Skin epidermis (tissue), 12 donors: ENCODE measurements at regions not wholly inside any gene's neighbourhood (a gene's known extent, or its start where the extent isn't known, plus 50 kb on each side); places are given as distances from the start of the nearest gene placed in this dataset.

Experiments
- H3K27ac ChIP-seq, 21 experiments: fragments of 200-600 bp; sonication (generic) in 11 of 21; one replicate each; pipeline ENCODE4 v1.5.0; 2020; ENCODE audit warnings: mild to moderate bottlenecking in 3 of 21, inconsistent platforms in 2 of 21, moderate library complexity in 2 of 21
- H3K4me3 ChIP-seq, 7 experiments: fragments of 200-600 bp; sonication (generic) in 2 of 7; one replicate each; pipeline ENCODE4 v1.5.0; 2020; ENCODE audit warnings: inconsistent platforms in 2 of 7, mild to moderate bottlenecking in 2 of 7, moderate library complexity in 1 of 7

DNA sequence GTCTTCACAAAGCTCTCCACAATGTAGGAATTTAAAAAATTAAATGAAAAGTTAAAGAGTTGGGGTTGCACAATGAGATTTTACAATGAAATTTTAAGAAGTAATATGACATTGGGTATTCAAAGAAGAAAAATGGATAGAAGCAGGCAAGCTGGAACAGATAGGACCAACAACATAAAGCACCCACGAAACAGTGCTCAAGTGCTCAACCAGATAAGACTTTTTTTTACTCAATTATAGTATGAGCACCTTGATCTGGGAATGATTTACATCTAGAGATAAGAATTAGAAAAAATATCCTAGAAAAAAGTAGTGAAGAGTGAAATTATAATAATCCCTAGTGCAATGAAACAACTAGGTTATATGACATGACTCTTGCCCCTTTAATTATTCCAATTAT, 1670.1 kb upstream of the ACO1 start:
- Histone ChIP-seq H3K27ac (no peak overlapping the region), H3K4me3 (no peak overlapping the region)

DNA sequence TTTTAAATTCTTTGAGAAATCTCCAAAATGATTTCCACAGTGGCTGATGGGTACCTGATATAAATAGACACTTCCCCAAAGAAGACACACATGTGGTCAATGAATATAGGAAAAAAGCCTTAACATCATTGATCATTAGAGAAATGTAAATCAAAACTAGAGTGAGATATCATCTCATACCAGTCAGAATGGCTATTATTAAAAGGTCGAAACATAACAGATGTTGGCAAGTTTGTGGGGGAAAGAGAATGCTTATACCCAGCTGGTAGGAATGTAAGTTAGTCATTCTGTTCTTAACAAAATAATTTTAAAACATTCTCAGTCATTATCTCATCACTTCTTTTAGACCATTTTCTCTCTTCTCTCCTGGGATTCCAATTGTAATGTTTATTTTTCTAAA, 1666.0 kb upstream of the ACO1 start:
- Histone ChIP-seq H3K4me3 (no peak overlapping the region), H3K27ac (no peak overlapping the region)

DNA sequence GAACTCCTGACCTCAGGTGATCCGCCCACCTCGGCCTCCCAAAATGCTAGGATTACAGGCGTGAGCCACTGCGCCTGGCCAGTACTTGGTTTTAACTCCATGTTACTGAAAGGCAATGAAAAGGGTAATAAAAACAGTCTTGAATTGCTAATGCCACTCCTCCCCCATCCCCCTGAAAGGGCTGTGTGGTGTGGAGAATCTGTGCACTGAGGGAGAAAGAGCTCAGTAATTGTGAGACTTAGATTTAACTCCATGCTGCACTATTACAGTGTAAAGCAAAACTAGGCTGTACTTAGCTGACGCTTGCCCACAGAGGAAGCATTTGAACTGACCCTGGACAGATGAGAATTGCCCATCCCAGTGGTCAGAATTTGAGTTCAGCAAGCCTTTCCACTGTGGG, 1662.4 kb upstream of the ACO1 start:
- no peak overlapping the region for H3K27ac ChIP-seq

DNA sequence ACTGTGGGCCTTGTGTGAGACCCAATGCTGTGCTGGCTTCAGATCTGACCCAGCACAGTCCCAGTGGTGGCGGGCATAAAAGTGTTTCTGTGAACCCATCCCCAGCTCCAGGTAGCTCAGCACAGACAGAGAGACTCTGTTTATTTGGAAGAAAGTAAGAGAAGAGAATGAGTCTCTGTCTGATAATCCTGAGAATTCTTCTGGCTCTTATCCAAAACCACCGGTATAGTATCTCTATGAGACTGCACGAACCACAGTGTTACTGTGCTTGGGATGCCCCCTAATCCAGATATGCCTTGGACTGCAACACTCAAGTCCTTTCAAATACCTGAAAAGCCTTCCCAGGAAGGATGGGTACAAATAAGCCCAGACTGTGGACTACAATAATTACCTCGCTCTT, 1660.8 kb upstream of the ACO1 start:
- no peak overlapping the region for H3K4me3 ChIP-seq

More for the DNA sequence above, 1662.4 kb upstream of the ACO1 start:
- no peak overlapping the region for H3K4me3 ChIP-seq

DNA sequence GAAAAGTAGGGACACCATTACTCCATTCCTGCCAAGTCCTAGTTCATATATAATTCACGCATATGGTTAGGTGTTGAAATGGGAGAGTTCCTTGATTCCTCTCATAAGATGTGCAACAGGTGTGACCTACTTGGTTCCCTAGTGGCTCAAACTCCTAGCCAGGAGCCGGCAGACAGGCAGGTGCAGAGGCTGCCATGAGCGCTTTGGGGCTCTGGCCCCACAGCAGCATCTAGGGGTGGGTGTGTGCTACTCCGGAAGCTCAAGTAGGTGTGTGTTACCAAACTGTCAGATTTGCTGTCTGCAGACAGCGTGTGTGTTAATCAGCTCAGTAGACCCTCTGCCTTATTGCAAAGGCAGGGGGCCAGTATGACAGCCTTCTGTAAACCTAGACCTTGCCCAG, 1652.4 kb upstream of the ACO1 start:
- no peak overlapping the region for H3K27ac ChIP-seq

More for the DNA sequence above, 1660.8 kb upstream of the ACO1 start:
- no peak overlapping the region for H3K27ac ChIP-seq

DNA sequence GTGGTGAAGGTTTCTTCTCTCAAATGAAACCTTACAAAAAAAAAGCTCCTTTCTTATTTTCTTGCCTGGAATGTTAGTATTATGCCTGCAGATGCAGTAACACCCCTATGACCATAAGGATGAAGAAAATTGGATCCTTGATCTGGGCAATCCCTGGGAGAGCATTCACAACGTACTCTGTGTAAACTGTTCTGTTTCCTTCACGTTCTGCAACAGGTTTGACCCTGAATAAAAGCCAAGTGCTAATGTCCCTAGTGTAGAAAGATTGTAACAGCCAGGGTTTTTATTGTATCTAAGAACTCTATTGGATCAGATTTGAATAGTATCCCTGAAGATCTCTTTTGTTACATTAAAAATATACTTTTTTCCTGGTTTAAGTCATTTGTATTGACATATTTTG, 1639.6 kb upstream of the ACO1 start:
- H3K4me3 ChIP-seq = no peak overlapping the region
- no peak overlapping the region for H3K27ac ChIP-seq

More for the DNA sequence above, 1652.4 kb upstream of the ACO1 start:
- H3K4me3 ChIP-seq = no peak overlapping the region

DNA sequence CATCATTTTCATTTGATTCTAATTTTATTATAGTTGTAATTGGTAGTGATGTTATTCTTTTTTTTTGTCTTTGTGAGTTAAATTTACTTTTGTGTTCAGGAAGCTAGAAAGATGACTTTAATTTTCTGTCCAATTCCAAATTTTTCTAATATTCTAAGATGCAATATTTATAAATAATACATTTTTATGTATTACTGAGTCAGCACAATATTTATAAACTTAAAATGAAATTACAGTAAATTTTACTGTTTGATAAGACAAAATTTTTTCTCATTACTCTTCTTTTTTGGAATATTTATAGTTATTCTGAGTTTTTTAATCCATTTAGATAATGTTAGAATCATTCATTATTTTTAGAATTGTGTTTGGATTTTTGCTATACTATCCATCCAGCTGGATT, 1637.9 kb upstream of the ACO1 start:
- no peak overlapping the region for H3K4me3 ChIP-seq
- H3K27ac ChIP-seq = no peak overlapping the region

DNA sequence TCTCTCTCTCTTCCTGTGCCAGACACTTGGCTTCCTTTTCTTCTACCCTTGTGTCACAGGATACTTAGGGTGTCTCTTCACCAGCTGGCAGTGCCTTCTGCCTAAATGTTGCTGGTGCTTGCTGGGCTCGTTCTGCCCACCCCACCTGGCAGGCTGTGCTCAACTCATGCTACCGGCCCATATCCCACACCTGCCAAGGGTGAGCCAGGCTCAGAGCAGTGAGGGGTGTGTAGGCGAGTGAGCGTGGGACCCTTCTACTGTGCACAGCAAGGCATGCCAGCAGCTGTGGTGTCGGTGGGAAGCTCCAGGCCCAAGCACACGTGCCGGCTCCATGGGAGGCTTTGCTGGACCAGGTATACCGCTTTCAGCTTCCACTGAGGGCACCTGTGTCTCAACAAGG, 1626.7 kb upstream of the ACO1 start:
- Histone ChIP-seq H3K4me3 (no peak overlapping the region), H3K27ac (no peak overlapping the region)

DNA sequence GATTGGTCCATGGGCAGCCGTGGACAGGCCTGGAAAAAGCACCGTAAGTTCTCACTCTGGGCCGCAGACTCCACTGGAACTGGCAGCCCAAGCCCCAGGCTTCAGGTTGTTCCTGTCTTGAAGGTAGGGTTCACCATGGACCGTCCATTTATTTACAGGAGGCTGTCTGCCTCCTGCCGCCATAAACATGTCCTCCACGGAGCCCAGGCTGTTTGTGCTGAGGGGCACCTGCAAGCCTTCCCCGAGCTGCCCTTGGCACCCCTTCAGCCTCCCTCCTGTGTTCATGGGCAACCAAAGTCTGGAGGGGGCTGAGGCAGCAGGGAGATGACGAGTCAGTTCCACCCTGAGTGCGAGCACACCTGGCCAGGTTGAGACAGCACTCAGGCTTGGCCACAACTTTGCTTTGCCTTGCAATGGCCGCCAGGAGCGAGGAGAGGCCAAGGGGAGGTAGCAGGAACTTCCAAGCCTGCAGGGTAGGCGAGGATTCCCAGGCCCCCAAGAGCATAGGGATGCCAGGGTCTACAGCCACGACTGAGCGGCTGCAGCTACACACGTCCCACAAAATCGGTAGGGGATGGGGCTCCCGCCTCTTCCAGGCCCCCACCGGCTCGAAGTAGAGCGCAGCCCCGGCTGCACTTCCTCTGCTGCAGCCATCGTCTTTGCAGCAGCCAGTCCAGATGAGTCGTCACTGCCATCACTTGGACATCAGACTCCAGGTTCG, 1625.6 kb upstream of the ACO1 start:
- H3K4me3 ChIP-seq = no peak overlapping the region
- H3K27ac ChIP-seq = no peak overlapping the region

DNA sequence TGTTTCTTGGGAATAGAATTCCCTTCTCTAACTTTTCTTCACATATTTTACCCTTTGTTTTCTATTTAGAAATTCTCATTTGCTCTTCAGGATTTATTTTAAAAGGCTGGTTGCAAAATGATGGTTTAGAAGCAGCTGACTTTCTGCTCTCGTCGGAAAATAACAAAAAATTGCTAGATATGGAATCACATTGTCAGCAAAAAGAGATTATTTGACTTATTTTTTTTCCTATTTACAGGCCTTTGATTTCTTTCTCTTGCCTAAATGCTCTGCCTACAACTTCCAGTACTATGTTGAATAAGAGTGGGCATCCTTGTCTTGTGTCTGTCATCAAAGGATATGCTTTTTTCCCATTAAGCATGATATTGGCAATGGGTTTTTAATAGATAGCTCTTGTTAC, 1619.1 kb upstream of the ACO1 start:
- Histone ChIP-seq H3K4me3 (no peak overlapping the region), H3K27ac (no peak overlapping the region)

DNA sequence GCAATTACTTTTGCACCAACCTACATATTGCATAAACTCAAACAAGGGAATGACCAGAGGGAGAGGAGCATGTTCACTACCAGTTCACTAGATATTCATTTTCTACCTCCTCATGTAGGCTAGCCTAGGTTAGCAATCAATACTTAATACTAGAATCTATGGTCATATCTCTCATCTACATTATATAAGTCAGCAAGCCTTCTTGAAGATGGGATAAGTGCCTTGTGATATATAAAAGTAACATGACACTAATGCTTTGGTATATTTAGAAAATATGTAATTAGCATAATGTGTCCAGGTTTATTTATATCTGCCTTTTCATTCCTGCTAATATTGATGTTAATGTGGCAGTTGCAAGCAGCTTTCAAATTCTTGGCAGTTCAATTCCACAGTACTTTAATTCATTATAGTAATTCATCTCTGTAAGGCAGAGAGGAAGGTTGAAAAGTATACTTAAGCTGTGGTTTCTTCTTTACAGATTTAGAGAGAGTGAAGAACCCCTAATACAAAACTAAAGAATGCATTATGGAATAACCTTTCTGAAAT, 1613.2 kb upstream of the ACO1 start:
- H3K4me3 ChIP-seq = no peak overlapping the region

DNA sequence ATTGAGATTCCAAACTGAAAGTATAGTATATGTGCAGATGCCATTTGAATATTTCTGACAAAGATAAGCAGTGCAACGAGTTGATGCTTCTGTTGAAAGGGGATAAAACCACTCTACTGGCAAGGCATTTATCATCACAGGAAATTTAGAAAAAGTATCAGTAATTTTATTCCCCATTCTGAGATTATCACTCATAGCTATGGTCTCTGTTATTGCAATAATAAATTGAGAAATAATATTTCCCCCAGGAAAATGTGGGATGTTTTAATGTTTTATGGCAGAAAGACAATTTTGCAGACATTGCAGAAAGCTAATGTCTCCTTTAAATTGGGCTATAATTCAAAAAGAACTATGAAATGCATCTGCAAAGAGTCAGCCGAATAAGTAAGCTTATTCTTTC, 1612.7 kb upstream of the ACO1 start:
- no peak overlapping the region for H3K4me3 ChIP-seq

More for the DNA sequence above, 1613.2 kb upstream of the ACO1 start:
- H3K27ac ChIP-seq = no peak overlapping the region

DNA sequence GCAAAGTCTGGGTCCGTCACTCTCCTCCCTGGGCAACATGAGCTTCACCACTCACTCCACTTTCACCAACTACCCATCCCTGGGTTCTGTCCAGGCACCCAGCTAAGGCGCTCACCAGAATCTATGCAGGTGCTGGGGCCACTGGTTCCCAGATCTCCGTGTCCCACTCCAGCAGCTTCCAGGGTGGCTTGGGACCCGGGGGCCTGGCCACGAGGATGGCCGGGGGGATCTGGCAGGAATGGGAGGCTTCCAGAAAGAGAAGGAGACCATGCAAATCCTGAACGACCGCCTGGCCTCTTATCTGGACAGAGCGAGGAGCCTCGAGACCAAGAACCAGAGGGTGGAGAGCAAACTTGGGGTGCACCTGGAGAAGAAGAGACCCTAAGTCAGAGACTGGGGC, 1611.0 kb upstream of the ACO1 start:
- Histone ChIP-seq H3K4me3 (no peak overlapping the region), H3K27ac (no peak overlapping the region)

More for the DNA sequence above, 1612.7 kb upstream of the ACO1 start:
- H3K27ac ChIP-seq = no peak overlapping the region

DNA sequence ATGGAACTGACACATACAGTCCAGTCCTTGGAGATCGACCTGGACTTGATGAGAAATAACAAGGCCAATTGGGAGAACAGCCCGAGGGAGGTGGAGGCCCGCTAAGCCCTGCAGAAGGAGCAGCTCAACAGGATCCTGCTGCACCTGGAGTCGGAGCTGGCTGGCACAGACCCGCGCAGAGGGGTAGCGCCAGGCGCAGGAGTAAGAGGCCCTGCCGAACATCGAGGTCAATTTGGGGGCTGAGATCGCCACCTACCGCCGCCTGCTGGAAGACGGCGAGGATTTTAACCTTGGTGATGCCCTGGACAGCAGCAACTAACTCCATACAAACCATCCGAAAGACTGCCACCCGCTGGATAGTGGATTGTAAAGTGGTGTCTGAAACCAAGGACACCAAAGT, 1610.1 kb upstream of the ACO1 start:
- H3K4me3 ChIP-seq = no peak overlapping the region
- H3K27ac ChIP-seq = no peak overlapping the region

DNA sequence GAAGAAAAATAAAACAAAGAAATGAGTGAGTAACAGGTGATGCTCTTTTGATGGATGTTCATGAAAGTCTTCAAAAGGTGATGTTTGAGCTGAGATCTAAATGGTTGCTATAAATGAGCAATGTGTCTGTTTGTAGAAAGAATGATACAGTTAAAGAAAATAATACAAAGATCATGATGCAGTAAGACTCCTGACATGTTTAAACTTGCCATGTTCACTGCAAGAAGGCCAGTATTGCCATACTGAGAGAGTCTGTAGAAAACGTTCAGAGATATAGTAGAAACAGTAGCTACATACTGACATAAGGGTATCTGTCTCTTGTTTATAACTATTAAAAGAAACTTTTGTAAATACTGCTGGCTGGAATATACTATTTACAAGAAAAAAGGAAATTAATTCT, 1609.2 kb upstream of the ACO1 start:
- Histone ChIP-seq H3K27ac (no peak overlapping the region), H3K4me3 (no peak overlapping the region)

DNA sequence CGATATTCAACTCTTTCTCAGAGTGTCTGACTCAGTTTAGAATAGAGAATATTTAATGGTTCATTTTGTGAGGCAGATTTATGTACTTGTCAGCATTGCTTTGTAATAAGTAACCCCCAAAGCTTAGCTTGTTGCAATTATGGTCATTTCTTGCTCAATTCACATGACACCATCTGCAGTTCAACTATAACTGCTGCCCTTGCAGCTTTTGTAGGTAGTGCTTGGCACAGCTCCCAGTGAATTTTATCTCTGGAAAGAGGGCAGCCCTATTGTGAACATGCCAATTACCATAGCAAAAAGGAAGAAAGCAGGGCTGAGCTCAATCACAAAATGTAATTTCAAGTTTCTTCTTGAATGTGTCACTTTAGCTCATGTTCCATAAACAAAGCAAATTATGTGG, 1587.7 kb upstream of the ACO1 start:
- no peak overlapping the region for H3K27ac ChIP-seq
- H3K4me3 ChIP-seq = no peak overlapping the region

DNA sequence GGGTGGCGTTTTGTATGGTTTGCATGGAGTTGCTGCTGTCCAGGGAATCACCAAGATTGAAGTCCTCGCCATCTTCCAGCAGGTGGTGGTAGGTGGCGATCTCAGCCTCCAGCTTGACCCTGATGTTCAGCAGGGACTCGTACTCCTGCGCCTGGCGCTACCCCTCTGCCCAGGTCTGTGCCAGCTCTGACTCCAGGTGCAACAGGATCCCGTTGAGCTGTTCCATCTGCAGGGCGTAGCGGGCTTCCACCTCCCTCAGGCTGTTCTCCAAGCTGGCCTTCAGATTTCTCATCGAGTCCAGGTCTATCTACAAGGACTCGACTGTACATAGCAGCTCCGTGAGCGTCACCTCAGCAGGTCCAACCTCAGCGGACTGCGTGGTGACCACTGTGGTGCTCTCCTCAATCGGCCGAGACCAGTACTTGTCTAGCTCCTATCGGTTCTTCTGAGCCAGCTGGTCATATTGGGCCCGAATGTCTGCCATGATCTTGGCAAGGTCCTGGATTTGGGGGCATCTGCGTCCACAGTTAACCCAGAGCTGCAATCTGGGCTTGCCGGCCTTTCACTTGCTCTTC, 1584.8 kb upstream of the ACO1 start:
- Histone ChIP-seq H3K27ac (no peak overlapping the region), H3K4me3 (no peak overlapping the region)

DNA sequence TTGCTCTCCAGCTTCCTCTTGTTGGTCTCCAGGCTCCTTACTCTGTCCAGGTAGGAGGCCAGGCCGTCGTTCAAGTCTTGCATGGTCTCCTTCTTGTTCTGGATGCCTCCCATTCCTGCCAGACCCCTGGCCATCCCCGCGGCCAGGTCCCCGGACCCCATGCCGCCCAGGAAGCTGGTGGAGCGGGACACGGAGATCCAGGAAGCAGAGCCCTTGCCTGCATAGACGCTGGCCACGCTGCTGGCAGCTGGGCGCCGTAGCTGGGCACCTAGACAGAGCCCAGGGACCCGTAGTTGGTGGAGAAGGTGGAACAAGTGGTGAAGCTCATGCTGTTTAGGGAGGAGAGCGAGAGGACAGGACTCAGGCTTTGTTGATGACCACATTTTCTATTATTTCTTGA, 1584.0 kb upstream of the ACO1 start:
- Histone ChIP-seq H3K27ac (no peak overlapping the region), H3K4me3 (no peak overlapping the region)

DNA sequence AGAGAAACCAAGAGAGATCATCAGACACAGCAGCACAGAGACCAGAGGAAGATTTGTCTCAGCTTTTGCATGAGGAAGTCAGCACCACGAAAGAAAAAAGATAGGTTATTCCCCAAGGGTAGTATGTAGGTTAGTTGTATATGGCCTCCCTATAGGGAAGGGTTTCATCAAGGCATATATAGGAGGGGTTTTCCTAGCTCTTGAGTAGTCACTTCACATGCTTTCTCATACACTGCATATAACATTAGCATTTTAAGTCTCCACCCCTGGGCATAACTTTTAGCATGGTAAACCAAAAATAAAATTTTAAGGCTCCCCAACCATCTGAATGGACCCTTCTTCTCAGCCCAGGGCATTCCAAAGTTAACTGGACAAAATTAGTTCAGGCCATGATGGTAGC, 1571.6 kb upstream of the ACO1 start:
- Histone ChIP-seq H3K27ac (no peak overlapping the region), H3K4me3 (no peak overlapping the region)

DNA sequence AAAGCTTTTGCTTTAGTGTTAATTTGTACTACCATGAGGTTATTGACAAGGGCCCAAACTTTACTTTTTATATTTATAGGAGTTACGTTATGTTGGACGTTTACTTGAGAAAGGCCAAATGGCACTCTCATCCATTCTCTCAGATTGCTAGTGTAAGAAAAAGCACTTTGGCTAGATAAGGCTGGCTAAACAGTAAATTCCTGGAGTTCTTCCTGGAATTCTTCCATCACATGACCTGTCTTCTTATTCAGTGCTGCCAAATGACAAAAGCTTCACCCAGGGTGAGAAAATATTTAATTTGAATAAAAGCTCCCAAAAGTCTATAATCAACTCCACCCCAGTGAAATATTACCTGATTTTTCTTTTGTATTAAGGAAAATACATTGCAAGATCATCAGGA, 1568.9 kb upstream of the ACO1 start:
- Histone ChIP-seq H3K27ac (no peak overlapping the region), H3K4me3 (no peak overlapping the region)

DNA sequence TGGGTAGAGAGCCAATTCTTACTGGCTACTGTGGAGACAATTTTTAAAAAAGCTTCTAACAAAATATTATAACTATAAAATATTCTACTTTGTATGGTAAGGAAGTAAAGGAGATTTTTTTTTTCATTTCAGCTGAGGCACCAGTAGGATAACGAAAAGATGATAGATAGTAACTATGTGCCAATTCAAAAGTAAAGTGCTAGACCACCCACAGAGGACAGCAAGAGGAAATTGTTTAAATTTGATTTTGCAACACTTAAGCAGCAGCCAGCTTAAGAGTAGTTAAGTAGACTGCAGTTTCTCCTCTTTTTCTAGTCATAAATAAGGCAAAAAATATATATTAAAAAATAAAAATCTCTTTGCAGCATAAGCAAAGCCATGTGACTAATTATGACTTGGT, 1539.3 kb upstream of the ACO1 start:
- Histone ChIP-seq H3K27ac (no peak overlapping the region), H3K4me3 (no peak overlapping the region)

DNA sequence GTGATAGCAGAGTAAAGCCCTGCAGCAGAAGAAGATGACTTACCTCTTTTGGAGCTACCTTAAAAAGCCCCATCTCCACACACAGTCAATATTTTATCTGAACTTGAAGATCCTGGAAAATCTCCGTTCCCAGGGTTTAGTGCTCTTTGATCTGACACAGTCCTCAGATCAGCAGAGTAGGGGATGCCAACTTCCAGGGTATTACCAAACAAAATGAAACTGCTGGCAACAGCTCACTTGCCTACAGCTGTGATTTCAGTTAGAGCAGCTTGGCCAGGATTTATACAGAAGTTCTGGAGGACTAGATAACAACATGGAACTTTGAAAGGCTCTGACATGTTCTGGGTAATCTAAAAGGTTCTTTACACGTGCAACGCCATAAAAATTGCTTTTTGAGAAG, 1537.8 kb upstream of the ACO1 start:
- H3K27ac ChIP-seq = no peak overlapping the region
- no peak overlapping the region for H3K4me3 ChIP-seq
